Activated gamma-delta T cell treated with Interleukin-2 at 50 U/mL for 16 hours (primary cell): ENCODE measurements at regions not wholly inside any gene's neighbourhood (a gene's known extent, or its start where the extent isn't known, plus 50 kb on each side); places are given as distances from the start of the nearest gene placed in this dataset.
"Not testable (repeated sequence)": the region's sequence is repeated elsewhere in the genome, so short reads cannot be mapped to it uniquely, and the experiment has no call there.

Experiments
- DNase-seq: peaks from one replicate; pipeline ENCODE4 v3.0.0-alpha.2; 2020

DNA sequence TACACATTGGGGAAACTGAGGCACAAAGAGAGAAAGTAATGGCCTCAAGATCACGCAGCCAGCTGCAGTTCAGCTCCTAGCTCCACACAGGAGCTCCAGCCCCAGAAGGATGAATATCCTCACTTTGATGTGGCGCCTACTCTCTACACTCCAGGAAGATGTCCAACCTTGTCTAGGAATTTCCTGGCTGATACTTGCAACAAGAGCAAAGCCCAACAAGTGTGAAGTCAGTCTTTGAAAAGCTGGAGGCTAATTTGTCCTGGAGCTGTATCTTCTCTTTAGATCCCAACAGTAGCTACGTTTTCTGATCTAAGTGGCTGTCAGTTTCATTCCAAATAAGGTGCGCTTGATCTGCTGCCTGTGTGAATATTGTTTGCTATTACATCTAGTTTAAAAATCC lies 344.9 kb downstream of the PTPRU start:
- no peak for DNase-seq

DNA sequence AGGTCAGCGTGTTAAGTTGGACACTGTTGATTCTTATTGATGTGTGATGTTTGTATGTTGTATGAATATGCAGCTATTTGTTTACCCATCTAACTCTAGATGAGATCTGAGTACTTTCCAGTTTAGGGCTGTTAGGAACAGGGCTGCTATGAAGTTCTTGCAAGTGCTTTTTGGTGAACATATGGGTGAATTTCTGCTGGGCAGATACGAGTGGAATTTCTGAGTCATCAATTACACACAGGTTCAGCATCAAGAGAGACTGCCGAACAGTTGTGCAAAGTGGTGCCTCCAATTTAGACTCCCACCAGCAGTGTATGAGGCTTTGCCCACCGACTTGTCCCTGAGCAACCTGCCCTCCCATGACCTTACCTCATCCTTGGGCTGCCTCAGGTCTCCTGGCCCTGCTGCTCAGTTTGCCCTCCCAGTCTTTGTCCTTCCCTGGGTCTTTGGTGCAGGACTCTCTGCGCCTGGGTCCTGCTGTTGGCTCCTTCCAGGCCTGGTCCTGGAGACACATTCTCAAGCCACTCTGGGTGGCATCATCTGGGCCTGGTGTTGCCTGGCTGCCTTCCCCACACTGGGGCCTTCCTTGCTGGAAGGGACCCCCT lies 343.6 kb downstream of the PTPRU start:
- DNase-seq: no peak

DNA sequence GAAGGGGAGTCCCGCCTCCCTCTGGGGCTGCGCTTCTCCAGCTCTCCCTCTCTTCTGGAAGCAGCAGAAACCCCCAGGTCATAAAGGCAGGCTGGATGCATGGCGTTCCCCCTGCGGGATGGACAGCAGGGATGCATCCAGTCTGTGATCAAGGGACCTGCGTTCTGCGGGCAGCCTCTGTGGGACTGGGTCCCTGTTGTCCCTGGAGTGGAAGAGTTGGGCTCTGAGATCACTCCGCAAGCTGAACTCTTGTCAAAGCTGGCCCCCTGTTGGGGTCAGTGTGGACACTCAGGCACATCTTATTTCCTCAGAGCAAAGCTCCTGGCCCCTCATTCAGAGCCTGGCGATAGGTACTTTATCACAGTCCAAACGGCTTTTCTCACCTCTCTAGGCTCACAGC lies 341.2 kb downstream of the PTPRU start:
- no peak for DNase-seq

DNA sequence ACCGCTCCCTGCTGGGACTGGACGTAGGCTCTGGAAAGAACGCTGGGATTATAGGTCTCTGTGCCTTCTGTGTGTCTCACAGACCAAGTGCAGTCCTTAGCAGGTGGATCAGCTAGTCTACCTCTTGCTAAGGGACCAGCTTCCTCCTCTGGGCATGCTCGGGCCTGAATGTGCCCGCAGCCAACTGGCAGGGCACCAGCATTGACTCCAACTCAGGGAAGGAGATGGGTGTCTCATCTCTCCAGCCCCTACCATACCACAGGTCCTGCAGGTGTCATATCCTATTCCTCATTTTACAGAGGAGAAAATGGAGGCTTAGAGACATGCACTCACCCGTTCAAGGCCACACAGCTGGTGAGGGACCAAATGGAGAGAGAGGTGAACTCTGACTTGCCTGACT lies 340.2 kb downstream of the PTPRU start:
- DNase-seq: no peak

DNA sequence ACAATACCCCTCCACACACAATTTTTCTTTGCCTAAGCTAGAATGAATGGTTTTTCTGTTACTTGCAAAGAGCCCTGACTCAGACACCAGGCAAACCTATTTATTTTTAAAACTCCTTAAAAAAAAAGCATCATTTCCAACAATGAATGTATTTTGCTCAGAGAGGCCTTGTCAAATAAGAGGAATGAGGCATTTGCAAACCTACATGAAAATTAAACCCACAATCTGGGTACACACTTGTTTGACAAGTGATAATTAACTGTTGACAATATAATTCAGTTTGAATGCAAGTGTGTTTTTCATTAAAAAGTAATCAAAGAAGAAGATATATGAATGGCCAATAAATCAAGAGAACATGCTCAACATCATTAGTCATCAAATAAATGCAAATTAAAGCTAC lies 339.5 kb downstream of the PTPRU start:
- DNase-seq: no peak

DNA sequence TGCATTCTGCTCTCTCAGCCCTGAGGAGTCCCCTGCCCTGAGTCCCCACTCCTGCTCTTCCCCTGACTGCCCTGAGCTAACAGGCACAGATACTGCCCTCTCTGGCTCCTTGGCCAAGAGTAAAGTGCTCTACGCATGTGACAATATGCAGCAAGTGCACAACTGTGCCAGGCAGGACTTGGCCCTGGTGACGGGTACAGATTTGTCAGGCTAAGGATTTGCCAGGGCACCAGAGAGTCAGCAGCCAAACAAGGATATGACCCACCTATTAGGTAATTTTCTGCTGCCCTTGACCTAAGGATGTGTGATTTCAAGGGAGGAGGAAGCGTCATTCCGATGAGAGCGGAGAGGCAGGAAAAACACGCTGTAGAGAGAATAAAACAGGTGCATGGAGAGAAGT lies 339.0 kb downstream of the PTPRU start:
- DNase-seq: no peak

DNA sequence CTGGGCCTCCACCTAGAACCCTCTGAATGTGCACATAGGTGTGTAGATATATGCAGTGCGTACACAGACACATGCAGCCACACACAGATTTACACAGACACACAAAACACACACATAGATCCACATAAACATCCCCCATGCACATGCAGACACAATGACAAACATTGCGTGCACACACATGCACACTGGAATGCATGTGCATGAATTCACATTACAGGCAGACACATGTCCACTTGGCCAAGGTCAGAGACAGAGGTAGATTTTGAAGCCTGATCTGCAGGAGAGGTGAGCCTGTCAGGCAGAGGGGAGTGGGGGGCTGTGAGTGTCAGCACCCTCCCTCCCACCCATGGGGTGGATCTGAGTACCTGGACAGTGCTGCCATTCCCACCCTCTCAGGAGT lies 338.5 kb downstream of the PTPRU start:
- no peak for DNase-seq

DNA sequence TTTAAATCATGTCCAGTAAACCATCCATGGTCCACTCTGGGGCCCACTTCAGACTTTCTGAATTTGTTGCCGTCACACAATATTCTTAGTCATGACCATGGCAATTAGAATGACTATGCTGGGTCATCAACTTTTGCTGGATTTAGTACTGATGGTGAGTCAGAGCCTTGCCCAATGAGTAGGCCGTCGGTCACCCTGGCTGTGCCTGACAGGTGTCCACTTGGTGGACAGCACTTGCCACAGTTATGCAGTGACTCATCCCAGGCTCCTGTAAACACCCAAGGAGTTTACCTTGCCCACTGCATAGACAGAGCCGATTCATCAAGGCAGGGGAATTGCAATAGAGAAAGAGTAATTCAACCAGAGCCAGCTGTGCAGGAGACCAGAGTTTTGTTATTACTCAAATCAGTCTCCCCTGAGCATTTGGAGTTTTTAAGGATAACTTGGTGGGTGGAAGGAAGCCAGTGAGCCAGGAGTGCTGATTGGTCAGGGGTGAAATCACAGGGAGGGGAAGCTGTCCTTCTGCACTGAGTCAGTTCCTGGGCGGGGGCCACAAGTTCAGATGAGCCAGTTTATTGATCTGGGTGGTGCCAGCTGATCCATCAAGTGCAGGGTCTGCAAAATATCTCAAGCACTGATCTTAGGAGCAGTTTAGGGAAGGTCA lies 333.8 kb downstream of the PTPRU start:
- no peak for DNase-seq

DNA sequence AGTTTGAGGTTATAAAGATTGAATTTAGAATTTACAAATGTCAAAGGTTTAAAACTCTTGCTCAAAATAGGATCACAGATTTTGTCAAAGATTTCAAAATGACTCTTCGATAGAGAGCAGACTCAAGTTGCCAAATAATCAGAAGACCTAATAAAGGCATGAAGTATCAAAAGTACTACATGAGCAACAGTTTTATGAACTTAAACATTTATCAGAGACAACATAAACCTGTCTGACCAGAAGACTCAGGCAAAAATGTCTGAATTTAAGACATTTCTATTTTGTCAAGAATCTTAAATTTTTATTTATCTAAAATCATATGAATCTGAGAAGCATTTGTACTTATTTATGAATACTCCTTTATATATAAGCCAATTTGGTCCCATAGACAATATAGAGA lies 330.9 kb downstream of the PTPRU start:
- DNase-seq: no peak

DNA sequence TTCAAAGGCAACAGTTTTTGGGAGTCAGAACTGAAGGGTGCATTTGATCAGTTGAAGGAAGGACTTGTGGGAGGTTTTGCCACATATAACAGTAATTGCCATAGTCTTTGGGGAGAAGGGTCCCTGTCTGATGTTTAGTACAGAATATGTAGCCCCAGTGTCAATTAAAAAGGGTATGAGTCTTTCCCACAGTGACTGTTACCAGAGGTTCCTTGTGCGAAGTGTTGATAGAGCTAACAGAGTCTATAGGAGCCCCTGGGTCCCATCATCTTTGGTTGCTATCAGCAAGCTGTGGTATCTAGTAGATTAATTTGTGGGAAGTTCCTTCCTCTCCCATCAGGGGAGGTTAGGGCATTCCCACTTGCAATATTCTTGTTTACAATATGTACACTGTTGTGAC lies 329.2 kb downstream of the PTPRU start:
- no peak for DNase-seq

DNA sequence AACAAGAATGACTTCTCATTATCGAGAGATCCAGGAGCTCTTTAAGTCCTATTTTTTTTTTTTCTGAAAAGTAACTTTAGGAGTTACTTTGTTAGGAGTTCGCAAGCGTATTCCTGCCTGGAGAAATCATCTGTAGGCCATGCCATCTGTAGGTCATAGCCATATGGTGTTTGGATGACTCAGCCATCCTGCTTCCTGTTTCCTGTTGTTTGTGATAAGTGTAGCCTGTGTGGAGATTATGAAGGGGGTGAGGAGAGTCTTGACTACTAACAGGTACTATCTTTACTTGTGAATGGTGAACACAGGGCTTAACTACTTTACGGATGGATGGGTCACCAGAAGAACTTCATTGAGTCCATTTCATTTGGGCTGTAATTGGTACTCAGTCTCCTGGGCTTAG lies 327.2 kb downstream of the PTPRU start:
- no peak for DNase-seq

DNA sequence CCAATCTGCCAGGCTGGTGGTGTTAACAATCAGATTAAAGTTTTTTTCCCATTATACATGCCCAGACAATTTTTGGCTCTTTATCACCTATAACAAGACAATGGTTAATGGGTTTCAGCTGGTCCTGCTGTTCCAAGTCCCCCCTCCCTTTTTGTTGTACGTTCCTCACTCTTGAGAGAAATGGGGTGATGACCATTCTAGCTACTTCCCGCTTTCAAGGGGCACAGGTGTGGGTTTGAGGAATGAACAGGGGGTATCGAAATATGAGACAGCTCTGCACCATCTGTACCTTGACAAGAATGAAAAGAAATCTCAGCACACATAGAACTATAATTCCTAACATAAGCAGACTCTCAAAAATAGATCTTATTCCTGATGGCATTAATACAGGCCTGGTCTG lies 326.8 kb downstream of the PTPRU start:
- DNase-seq: no peak

DNA sequence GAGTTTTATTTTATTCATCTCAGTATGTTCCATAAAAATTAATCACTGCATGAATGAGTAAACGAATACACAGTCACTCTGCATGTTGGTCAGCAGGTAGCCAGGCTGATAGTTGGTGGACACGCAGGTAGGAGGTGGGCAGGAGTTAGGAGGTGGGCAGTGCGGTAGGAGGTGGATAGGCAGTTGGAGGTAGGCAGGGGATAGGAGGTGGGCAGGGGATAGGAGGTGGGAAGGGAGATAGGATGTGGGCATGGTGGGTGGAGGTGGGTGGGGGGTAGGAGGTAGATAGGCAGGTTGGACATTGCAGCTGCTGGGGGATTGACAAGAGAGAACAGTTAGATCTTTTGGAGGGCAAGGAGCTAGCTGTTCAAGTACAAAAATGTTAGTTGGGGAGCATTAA lies 322.7 kb downstream of the PTPRU start:
- DNase-seq: no peak

DNA sequence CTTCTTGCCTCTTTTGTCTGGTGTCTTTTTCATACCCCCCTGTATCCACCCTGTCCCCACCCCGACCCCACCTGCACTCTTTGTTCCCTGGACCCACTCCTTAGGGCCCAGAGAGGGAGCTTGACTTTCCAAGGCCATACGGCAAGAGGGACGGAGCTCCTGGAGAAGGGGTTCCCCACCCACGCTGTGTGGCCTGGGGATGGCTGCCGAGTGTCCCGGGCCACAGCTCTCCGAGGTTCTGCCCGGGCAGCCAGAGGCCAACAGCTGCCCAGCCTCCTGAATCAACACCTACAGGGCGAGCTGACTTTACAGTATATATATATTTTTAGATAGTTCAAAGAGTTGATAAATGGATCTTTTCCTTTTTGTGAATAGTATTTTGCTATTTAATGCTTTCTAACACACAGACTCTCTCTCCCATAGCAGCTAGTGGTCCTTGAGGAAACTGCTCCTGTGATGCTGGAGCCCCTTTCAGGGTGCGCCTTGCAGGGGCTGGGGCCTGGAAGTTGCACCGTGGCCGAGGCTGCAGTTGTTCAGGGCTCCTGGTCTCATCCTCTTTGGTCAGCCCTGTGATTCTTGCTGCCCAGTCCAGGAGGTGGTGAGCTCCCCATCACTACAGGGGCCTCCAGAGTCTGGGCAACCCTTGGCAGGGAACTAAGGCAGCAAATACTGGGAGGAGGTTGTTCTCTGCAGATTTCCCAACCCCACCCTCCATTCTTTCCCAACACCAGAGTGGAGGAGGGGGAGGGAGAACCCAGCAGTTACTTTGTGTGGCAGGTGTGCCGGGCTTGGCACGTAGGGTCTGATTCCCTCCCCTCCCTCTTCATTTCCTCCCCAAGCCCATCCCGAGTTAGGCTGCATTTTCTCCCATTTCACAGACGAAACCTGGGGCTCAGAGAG lies 321.6 kb downstream of the PTPRU start:
- no peak for DNase-seq

DNA sequence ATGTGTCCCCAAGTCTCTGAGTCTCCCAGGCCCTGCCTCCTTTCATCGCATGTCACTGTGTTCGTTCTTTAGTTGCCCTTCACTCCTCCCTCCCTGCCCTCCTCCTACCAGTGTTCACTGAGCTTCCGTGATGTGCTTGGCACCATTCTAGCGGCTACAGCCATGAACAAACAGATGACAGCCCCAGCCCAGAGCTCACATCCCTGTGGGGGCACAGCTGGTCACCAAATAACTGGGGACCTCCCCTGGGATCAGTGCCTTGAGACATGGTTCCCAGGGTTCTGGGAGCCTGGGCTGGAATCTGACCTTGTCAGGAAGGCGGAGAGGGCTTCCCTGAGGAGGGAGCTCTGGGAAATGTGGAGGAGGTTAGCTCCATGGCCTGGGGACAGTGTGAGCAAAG lies 320.7 kb downstream of the PTPRU start:
- no peak for DNase-seq

DNA sequence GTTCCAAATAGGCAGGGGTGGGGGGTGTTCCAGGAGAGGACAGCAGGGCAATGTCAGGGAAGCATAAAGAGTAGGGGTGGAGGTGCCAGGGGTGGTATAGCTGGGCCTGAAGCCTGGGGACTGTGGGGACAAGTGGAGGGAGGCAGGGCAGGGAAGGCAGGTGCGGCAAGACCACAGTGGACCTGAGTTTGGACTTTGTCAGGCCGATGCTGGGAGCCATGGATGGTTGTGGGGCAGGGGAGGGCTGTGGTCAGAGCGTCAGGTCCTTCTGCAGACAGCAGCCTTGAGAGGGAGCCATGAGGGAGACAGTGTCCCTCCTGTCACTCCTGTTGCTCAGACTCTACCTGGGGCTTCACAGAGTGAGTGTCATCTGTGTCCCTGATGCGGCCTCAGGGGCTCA lies 320.3 kb downstream of the PTPRU start:
- DNase-seq: no peak

DNA sequence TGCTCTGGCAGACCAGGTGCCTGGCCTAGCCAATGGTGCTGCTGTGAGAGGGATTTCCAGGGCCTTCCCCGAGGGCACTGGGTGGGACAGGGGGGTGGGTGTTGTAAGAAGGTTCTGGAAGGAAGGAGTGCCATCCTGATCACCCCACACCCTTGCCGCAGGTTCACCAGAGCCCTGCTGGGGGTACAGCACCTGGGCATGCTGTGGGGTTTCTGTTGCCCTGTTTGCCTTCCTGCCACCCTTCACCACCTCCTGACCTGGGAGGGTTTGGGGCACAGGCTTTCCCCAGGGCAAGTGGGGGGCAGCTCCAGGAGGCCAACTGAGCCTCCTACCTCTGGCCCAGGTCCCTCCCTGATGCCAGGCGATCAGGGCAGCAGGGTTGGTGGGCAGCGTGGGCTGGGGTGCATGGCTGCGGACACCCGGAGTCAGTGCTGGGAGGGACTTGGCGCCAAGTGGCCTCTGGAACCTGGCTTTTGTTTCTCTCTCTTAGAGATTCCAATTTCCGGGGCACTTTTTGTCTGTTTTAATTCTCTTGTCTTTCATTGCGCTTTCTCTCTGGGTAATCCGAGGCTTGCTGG lies 318.8 kb downstream of the PTPRU start:
- no peak for DNase-seq

DNA sequence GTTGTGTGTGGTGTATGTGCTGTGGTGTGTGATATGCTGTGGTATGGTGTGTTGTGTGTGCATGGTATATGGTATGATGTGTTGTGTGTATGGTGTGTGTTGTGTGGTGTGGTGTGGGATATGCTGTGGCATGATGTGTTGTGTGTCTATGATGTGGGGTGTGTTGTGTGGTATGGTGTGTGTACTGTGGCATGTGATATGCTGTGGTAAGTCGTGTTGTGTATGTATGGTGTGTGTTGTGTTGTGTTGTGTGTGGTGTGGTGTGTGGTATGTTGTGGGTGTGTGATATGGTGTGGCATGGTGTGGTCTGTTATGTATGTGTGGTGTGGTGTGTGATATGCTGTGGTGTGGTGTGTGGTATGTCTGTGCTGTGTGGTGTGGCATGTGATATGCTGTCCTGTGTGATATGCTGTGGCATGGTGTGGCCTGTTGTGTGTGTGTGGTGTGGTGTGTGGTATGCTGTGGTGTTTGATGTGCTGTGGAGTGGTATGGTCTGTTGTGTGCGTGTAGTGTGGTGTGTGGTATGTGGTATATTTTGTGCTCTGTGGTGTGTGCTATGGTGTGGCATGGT lies 318.0 kb downstream of the PTPRU start:
- DNase-seq: no peak

DNA sequence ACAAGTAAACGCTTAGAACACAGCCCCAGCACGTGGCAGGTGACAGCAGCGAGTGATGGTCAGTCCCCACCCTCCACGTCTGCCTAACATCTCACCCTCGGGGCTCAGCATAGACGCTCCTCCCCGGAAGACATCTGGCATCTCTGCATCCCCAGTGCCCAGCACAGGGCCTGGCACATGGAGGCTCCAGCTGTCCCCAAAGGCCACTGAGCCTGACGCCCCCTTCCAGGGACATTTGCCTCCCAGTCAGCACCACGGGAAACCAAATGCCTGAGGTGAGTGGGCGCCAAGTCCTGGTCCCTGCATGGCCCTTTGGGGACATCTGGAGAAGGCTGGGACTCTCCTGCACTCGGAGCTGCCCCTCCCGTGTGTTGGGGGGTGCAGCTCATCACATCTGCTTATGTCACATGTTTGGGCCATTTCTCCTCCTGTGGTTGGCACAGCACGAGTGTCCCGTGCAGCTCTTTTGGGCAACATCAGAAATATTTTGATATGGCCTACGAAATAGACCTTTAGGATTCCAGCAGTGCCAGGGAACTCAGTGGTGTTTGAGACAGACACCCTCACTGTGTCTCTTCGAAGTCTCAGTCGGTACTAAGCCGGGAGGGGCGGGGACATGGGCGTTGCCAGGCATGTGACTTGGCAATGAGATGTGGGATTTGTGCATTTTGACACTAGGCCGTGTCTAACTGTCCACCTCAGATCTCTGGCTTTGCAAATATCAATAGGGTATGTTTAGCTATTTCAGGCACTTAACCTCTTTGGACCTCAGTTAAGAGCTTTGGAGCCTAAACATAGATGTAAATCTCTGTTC lies 315.0 kb downstream of the PTPRU start:
- DNase-seq: no peak

DNA sequence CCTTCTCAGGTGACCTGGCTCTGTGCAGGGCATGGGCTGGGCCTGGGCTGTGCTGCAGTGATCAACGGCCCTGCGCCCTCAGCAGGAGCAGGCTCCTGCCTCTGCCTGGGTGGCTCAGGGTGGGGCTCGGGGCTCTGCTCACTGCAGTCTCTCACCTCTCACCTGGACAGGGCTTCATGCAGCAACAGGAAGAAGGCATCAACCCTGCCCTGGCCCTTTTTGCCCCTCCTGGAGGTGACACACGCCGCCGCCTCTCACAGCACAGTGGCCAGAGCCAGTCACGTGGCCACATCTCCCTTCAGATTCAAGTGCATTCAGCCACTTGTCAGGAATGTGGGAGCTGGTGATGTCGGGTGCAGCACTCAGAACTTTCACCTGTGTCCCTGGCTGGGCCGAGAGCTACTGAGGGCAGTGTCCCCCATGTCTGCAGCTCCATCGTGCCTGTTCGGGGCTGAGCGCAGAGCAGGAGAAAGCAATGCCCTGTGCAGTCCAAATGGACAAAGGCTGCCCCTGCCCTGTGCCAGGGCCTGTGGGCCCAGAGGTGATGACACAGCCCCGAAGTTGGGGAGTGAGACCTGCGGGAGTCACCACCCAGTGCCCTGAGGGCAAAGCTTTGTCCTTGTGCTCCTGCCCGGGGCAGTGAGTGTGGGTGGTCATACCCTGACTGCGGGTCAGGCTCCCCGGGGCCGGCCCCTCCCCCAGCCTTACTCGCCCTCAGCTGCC lies 314.0 kb downstream of the PTPRU start:
- no peak for DNase-seq

DNA sequence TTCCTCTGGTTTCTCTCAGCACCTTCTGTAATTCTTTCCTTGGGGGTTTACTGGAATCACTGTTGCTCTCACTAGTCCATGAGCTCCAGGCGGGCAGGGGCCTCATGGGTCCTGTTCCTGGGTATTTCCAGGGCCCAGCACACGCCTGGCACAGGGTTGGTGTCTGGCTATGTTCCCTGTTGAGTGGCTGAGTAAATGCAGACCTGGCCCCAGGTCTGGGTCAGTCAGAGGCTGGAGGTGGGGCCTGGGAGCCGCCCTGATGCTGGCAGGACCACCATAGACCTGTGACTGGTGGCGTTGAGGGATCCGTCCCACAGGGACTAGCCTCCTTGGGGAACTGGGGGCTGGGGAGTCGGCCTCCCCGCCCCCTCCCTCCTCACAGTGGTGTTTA lies 313.4 kb downstream of the PTPRU start:
- DNase-seq: not testable (repeated sequence)

DNA sequence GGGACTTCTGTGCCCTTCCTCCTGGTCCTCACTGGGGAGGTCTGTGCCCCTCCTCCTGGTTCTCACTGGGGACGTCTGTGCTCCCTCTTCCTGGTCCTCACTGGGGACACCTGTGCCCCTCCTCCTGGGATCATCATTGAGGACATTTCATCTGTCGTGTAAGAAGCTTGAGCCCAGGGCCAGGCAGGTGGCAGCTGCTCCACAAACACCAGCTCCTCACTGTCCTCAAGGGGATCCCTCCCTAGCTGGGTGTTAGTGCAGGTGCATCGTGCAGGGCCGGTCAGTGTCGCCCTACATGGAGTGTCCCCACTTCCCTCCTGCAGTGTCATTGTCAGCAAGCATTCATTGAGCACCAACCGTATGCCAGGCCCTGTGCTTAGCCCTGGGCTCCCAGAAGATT lies 312.7 kb downstream of the PTPRU start:
- DNase-seq: no peak
